ENCODE measurements at regions not wholly inside any gene's neighbourhood (a gene's known extent, or its start where the extent isn't known, plus 50 kb on each side); places are given as distances from the start of the nearest gene placed in this dataset.
"Not testable (repeated sequence)": the region's sequence is repeated elsewhere in the genome, so short reads cannot be mapped to it uniquely, and the experiment has no call there.

- no peak for DNase-seq (ENCODE audit: low read depth in 2 of 2)
Observed at GRCh38 chr4:82181789-82182188, 192.0 kb downstream of the HNRNPD start.

- no peak for DNase-seq (ENCODE audit: low read depth in 2 of 2)
Observed at GRCh38 chr4:82172186-82172585, 201.6 kb downstream of the HNRNPD start.

GRCh38 chr4:82171531-82172155 is 202.1 kb downstream of the HNRNPD start:
- DNase-seq (ENCODE audit: low read depth in 2 of 2): no peak

GRCh38 chr4:82149750-82150149 is 224.0 kb downstream of the HNRNPD start:
- no peak for DNase-seq (ENCODE audit: low read depth in 2 of 2)

- no peak for DNase-seq (ENCODE audit: low read depth in 2 of 2)
Observed at GRCh38 chr4:82145850-82146249, 227.9 kb downstream of the HNRNPD start.

- no peak for DNase-seq (ENCODE audit: low read depth in 2 of 2)
Observed at GRCh38 chr4:82140422-82140821, 233.4 kb downstream of the HNRNPD start.

GRCh38 chr4:82139287-82139686 is 234.5 kb downstream of the HNRNPD start:
- no peak for DNase-seq (ENCODE audit: low read depth in 2 of 2)

GRCh38 chr4:82138374-82138773 is 235.4 kb downstream of the HNRNPD start:
- no peak for DNase-seq (ENCODE audit: low read depth in 2 of 2)

GRCh38 chr4:82136161-82136801 is 237.5 kb downstream of the HNRNPD start:
- DNase-seq (ENCODE audit: low read depth in 2 of 2): no peak

- no peak for DNase-seq (ENCODE audit: low read depth in 2 of 2)
Observed at GRCh38 chr4:82128355-82128754, 245.4 kb downstream of the HNRNPD start.

- DNase-seq (ENCODE audit: low read depth in 2 of 2): no peak
Observed at GRCh38 chr4:82126512-82127040, 247.2 kb downstream of the HNRNPD start.

GRCh38 chr4:82125787-82126297 is 247.9 kb downstream of the HNRNPD start:
- no peak for DNase-seq (ENCODE audit: low read depth in 2 of 2)

GRCh38 chr4:82124932-82125786 is 248.6 kb downstream of the HNRNPD start:
- DNase-seq (ENCODE audit: low read depth in 2 of 2): no peak

GRCh38 chr4:82124365-82124764 is 249.4 kb downstream of the HNRNPD start:
- no peak for DNase-seq (ENCODE audit: low read depth in 2 of 2)

GRCh38 chr4:82123934-82124333 is 249.9 kb downstream of the HNRNPD start:
- DNase-seq (ENCODE audit: low read depth in 2 of 2): no peak

- not testable (repeated sequence) for DNase-seq (ENCODE audit: low read depth in 2 of 2)
Observed at GRCh38 chr4:82115183-82115582, 258.6 kb downstream of the HNRNPD start.

- no peak for DNase-seq (ENCODE audit: low read depth in 2 of 2)
Observed at GRCh38 chr4:82108506-82108905, 265.3 kb downstream of the HNRNPD start.

GRCh38 chr4:82104578-82104977 is 269.2 kb downstream of the HNRNPD start:
- DNase-seq (ENCODE audit: low read depth in 2 of 2): no peak

- DNase-seq (ENCODE audit: low read depth in 2 of 2): no peak
Observed at GRCh38 chr4:82099928-82100579, 273.7 kb downstream of the HNRNPD start.

- no peak for DNase-seq (ENCODE audit: low read depth in 2 of 2)
Observed at GRCh38 chr4:82097504-82097903, 276.3 kb downstream of the HNRNPD start.

GRCh38 chr4:82090717-82091116 is 283.1 kb downstream of the HNRNPD start:
- DNase-seq (ENCODE audit: low read depth in 2 of 2): no peak

- DNase-seq (ENCODE audit: low read depth in 2 of 2): no peak
Observed at GRCh38 chr4:82084747-82085146, 289.0 kb downstream of the HNRNPD start.
